Fibroblast of villous mesenchyme (primary cell): ENCODE measurements at regions not wholly inside any gene's neighbourhood (a gene's known extent, or its start where the extent isn't known, plus 50 kb on each side); places are given as distances from the start of the nearest gene placed in this dataset.

Source experiments
- DNase-seq: peaks from one replicate; pipeline ENCODE4 v3.0.0-alpha.2; 2010; ENCODE audit warnings: low read depth
- H3K4me3 ChIP-seq: 2 replicates; pipeline ENCODE4 v1.5.1; 2011; ENCODE audit warnings: low read depth, mild to moderate bottlenecking, low read length
- TF ChIP-seq, protein P1 (sequence below): IDR thresholded peaks from 2 replicates; pipeline ENCODE4 v1.5.1; 2012; ENCODE audit warnings: low read depth, mild to moderate bottlenecking, low read length; ENCODE audit not compliant: insufficient read depth

- no peak for DNase-seq
- TF ChIP-seq, protein P1, sequence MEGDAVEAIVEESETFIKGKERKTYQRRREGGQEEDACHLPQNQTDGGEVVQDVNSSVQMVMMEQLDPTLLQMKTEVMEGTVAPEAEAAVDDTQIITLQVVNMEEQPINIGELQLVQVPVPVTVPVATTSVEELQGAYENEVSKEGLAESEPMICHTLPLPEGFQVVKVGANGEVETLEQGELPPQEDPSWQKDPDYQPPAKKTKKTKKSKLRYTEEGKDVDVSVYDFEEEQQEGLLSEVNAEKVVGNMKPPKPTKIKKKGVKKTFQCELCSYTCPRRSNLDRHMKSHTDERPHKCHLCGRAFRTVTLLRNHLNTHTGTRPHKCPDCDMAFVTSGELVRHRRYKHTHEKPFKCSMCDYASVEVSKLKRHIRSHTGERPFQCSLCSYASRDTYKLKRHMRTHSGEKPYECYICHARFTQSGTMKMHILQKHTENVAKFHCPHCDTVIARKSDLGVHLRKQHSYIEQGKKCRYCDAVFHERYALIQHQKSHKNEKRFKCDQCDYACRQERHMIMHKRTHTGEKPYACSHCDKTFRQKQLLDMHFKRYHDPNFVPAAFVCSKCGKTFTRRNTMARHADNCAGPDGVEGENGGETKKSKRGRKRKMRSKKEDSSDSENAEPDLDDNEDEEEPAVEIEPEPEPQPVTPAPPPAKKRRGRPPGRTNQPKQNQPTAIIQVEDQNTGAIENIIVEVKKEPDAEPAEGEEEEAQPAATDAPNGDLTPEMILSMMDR, result no peak
- no peak overlapping the region for H3K4me3 ChIP-seq
These were observed 922.8 kb downstream of the EPHA7 start for GRCh38 chr6:92496527-92496926.

DNA sequence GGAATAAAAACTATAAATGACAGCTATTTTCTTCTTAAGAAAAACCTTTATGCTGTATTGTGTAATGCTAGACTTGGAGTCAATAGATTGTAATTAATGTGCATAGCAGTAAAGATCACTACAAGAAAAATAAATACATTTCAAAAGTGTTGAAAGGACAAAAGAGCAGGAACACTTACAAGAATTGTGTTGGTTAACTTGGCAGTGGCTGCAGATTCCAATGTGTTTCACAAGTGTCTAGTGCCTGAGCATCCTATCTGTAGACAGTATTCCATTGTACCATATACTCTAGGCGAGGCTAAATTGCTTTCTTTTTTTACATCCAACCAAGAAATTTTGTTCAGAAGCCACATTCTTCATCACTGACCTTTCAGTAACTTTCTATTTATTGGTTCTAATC, 924.1 kb downstream of the EPHA7 start:
- peak; percentile 25 for DNase-seq
- H3K4me3 ChIP-seq, result no peak overlapping the region
- TF ChIP-seq, protein P1, result no peak

GRCh38 chr6:92485487-92485886, 933.9 kb downstream of the EPHA7 start:
- H3K4me3 ChIP-seq, result no peak overlapping the region
- TF ChIP-seq, protein P1, result no peak
- DNase-seq, result no peak

- TF ChIP-seq, protein P1, result no peak
- DNase-seq, result peak; percentile 39
- no peak overlapping the region for H3K4me3 ChIP-seq
These were observed 939.5 kb downstream of the EPHA7 start for GRCh38 chr6:92479831-92480230.

- no peak for DNase-seq
- TF ChIP-seq, protein P1, result no peak
- H3K4me3 ChIP-seq, result no peak overlapping the region
These were observed 946.3 kb downstream of the EPHA7 start for GRCh38 chr6:92473056-92473455.

GRCh38 chr6:92469186-92469828, 950.1 kb downstream of the EPHA7 start:
- no peak for DNase-seq
- no peak overlapping the region for H3K4me3 ChIP-seq
- TF ChIP-seq, protein P1, result no peak

DNA sequence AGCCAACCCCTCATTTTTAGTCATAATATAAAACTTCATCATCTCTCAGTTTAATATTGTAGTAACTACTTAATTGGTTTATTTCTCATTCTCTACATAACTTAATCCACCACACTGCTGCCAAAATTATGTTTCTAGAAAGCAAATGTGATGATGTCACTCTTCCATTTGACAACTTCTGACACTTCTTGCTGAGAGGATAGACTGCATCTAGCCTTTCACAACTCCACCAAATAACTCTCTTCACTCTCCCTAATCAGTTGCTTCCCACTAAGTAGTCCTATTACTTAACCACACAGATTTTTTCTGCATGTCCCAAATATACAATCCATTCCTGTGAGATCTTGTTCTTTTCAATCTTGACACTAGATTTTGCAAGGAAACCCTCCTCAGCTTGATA, 951.3 kb downstream of the EPHA7 start:
- TF ChIP-seq, protein P1, result no peak
- peak; percentile 21 for DNase-seq
- H3K4me3 ChIP-seq, result no peak overlapping the region
